Testis (tissue), 2 donors: ENCODE measurements at regions not wholly inside any gene's neighbourhood (a gene's known extent, or its start where the extent isn't known, plus 50 kb on each side); places are given as distances from the start of the nearest gene placed in this dataset.

ENCODE experiments used
- POLR2A ChIP-seq: fragments of 450-650 bp; IDR thresholded peaks from one replicate; pipeline ENCODE4 v1.6.1; 2017; ENCODE audit warnings: antibody characterized with exemption, mild to moderate bottlenecking, moderate library complexity
- TF ChIP-seq, protein P1 (sequence below), 3 experiments: fragments of 450-650 bp in 2 of 3; fragments of 200-600 bp in 1 of 3; sonication (generic) in 1 of 3; IDR thresholded peaks; one replicate each; pipeline ENCODE4 v1.5.1; 2016 to 2019; ENCODE audit warnings: antibody characterized with exemption in 3 of 3, mild to moderate bottlenecking in 2 of 3, moderate library complexity in 1 of 3

DNA sequence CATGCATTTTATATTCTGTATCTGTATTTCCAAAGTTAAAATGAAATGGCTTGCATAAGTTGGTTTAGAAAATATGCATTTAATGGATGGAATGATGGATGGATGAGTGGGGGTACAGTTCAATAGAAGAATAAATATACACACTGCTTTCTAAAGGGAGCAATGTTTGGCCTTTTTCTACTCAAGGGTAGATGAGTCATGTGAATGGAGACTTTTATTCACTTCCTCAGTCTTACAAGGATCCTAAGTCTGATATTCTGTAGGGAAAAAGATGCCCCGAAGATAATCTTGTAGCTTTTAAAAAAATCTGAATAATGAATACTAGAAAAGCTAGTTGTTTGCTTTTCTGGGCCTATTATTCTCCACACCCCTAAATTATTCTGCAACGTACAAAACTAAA lies 2112.1 kb downstream of the MAT2B start:
- TF ChIP-seq, protein P1, sequence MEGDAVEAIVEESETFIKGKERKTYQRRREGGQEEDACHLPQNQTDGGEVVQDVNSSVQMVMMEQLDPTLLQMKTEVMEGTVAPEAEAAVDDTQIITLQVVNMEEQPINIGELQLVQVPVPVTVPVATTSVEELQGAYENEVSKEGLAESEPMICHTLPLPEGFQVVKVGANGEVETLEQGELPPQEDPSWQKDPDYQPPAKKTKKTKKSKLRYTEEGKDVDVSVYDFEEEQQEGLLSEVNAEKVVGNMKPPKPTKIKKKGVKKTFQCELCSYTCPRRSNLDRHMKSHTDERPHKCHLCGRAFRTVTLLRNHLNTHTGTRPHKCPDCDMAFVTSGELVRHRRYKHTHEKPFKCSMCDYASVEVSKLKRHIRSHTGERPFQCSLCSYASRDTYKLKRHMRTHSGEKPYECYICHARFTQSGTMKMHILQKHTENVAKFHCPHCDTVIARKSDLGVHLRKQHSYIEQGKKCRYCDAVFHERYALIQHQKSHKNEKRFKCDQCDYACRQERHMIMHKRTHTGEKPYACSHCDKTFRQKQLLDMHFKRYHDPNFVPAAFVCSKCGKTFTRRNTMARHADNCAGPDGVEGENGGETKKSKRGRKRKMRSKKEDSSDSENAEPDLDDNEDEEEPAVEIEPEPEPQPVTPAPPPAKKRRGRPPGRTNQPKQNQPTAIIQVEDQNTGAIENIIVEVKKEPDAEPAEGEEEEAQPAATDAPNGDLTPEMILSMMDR (IDR thresholded peaks at IDR 0.05) = no peak
- no peak for TF ChIP-seq POLR2A
